Activated CD4-positive, alpha-beta T cell treated with anti-CD3 and anti-CD28 coated beads for 36 hours (primary cell): ENCODE measurements at regions not wholly inside any gene's neighbourhood (a gene's known extent, or its start where the extent isn't known, plus 50 kb on each side); places are given as distances from the start of the nearest gene placed in this dataset.

Experiments used
- ATAC-seq: fragments of 200-7000 bp; cut with Tn5 transposase; one replicate; pipeline ENCODE4 v1.10.0; 2021; ENCODE audit warnings: mild to moderate bottlenecking, moderate library complexity
- CTCF ChIA-PET: fragments of 350-600 bp; sonication (Branson Sonifier 250); formaldehyde crosslinking; loops from one replicate; lab custom pipeline; 2021; ENCODE audit warnings: antibody characterized with exemption; lab: Charles Lee
- POLR2A ChIA-PET: fragments of 350-600 bp; sonication (Branson Sonifier 250); formaldehyde crosslinking; loops from one replicate; lab custom pipeline; 2021; ENCODE audit warnings: antibody characterized with exemption, inconsistent platforms; lab: Charles Lee
- DNase-seq: peaks from one replicate; pipeline ENCODE4 v3.0.0-alpha.2; 2020
- H3K27ac Mint-ChIP-seq: one replicate; pipeline ENCODE4 v1.8.0; 2021; ENCODE audit warnings: mixed read lengths
- H3K27me3 Mint-ChIP-seq: one replicate; pipeline ENCODE4 v1.8.0; 2021; ENCODE audit warnings: mixed read lengths
- H3K36me3 Mint-ChIP-seq: one replicate; pipeline ENCODE4 v1.8.0; 2021; ENCODE audit warnings: low read depth, mixed read lengths
- H3K4me1 Mint-ChIP-seq: one replicate; pipeline ENCODE4 v1.8.0; 2021; ENCODE audit warnings: mixed read lengths
- H3K4me3 Mint-ChIP-seq: one replicate; pipeline ENCODE4 v1.8.0; 2021; ENCODE audit warnings: mild to moderate bottlenecking, moderate library complexity, mixed read lengths
- H3K9me3 Mint-ChIP-seq: one replicate; pipeline ENCODE4 v1.8.0; 2021; ENCODE audit warnings: low read depth, mixed read lengths
- intact Hi-C, 2 experiments: fragments of 100-400 bp; cut with DNase I in 1 of 2; cut with micrococcal nuclease in 1 of 2; formaldehyde crosslinking; loops; one replicate each; pipeline versions ENCODE4 v1.14.2 to v1.15.1; 2022 to 2024; cut with DNase I, micrococcal nuclease

- ChIA-PET POLR2A (no interaction called here), CTCF (interaction anchor here (0.7 kb wide), 2 partner anchors 10 to 1750 kb away, joined by 3 to 4 read pairs; no protein-coding TSS in a partner anchor)
- ATAC-seq (no peak), DNase-seq (no peak)
- Mint-ChIP-seq H3K4me3 (no peak overlapping the region), H3K4me1 (no peaks in the 10 kb centered on the region), H3K27ac (no peak overlapping the region), H3K27me3 (peaks cover 23% of the 10 kb centered on the region), H3K36me3 (no peaks in the 10 kb centered on the region), H3K9me3 (no peaks in the 10 kb centered on the region)
- intact Hi-C loops = no loop called here
These were observed 267.4 kb downstream of the ABHD5 start for GRCh38 chr3:43958005-43958770.

- H3K4me1 Mint-ChIP-seq = no peaks in the 10 kb centered on the region
- CTCF ChIA-PET = no interaction called here
- POLR2A ChIA-PET = no interaction called here
- H3K27me3 Mint-ChIP-seq = peaks cover 23% of the 10 kb centered on the region
- no peaks in the 10 kb centered on the region for H3K9me3 Mint-ChIP-seq
- ATAC-seq (no peak), DNase-seq (no peak)
- no peaks in the 10 kb centered on the region for H3K36me3 Mint-ChIP-seq
- no peak overlapping the region for H3K4me3 Mint-ChIP-seq
- H3K27ac Mint-ChIP-seq = no peak overlapping the region
- intact Hi-C loops = no loop called here
These were observed 268.2 kb downstream of the ABHD5 start for GRCh38 chr3:43958973-43959372.

DNA sequence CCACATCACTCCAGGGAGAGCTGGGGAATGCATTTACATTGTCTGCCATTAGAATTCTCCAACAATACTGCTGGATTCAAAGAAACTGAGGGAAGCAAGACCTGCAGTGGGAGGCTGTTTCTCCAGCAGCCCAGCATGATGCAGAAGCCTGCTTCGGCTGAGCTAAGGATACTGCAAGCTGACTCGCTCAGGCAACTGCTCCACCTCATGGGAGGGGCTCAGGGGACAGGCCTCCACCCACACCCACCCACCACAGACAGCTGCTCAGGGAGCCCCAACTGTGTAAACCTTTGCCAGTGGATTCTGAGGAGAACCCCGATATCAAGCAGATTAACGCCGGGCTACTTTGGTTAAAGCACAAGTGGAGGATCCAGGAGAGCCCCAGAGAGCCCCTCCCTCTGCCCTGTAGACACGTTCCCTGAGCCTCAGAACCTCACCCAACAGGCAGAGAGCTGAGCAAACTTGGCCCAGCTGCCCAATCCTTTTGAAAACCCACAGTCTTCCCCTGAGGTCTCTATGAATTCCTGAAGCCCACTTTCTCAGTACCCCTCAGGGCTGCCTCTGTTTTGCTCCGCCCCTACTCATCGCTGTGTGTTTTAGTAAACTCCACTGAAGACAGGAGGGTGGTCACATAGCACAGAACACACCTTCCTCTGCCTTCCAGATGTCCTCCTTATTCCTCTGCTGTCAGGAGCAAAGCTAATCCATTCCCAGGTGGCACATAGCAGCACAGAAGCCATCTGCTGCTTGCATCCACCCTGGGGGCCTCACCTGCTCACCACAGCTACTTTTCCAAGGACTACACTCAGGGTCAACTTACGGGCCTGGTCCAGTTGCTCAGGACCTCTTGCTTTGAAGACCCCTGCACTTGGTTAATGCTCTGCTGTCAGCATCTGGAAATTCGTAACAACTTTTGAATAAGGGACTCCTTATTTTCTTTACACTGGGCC, 269.0 kb downstream of the ABHD5 start:
- no peak overlapping the region for H3K4me3 Mint-ChIP-seq
- H3K27ac Mint-ChIP-seq = no peak overlapping the region

DNA sequence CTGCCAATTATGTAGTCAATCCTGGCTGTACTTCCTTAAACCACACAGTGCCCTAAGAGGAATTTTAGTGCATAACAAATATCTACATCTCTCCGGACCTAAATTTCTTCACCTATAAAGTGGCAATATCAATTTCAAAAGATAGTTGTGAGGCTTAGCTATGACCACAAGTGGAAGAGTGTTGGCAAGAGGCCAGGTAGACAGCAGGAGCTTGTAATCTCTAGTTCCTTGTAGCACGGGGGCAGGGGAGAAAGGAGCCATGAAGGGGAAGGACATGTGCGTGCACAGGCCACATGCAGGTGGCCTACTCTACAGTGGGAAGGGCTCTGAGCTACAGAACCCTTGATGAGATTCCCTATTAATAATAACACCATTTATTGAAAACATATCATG, 269.7 kb downstream of the ABHD5 start:
- ChIA-PET CTCF (no interaction called here), POLR2A (no interaction called here)
- Mint-ChIP-seq H3K9me3 (no peaks in the 10 kb centered on the region), H3K27ac (no peak overlapping the region), H3K4me1 (no peaks in the 10 kb centered on the region), H3K27me3 (peaks cover 16% of the 10 kb centered on the region), H3K36me3 (no peaks in the 10 kb centered on the region), H3K4me3 (no peak overlapping the region)
- intact Hi-C loops = no loop called here
- DNase-seq (no peak), ATAC-seq (no peak)

More for the DNA sequence above, 269.0 kb downstream of the ABHD5 start:
- H3K36me3 Mint-ChIP-seq = no peaks in the 10 kb centered on the region
- CTCF ChIA-PET = interaction anchor here (0.6 kb wide), 1 partner anchor 98 kb away, joined by 3 read pairs; no protein-coding TSS in a partner anchor
- intact Hi-C loops = no loop called here
- ATAC-seq = no peak
- DNase-seq = no peak
- peaks cover 22% of the 10 kb centered on the region for H3K27me3 Mint-ChIP-seq
- H3K4me1 Mint-ChIP-seq = no peaks in the 10 kb centered on the region
- POLR2A ChIA-PET = no interaction called here
- no peaks in the 10 kb centered on the region for H3K9me3 Mint-ChIP-seq

GRCh38 chr3:43962043-43962442, 271.3 kb downstream of the ABHD5 start:
- Mint-ChIP-seq H3K27me3 (peaks cover 8% of the 10 kb centered on the region), H3K36me3 (no peaks in the 10 kb centered on the region), H3K4me3 (no peak overlapping the region), H3K4me1 (no peaks in the 10 kb centered on the region), H3K27ac (no peak overlapping the region), H3K9me3 (no peaks in the 10 kb centered on the region)
- ChIA-PET POLR2A (no interaction called here), CTCF (no interaction called here)
- DNase-seq (no peak), ATAC-seq (no peak)
- intact Hi-C loops = no loop called here

- H3K4me1 Mint-ChIP-seq = no peaks in the 10 kb centered on the region
- DNase-seq = no peak
- H3K27ac Mint-ChIP-seq = no peak overlapping the region
- H3K9me3 Mint-ChIP-seq = no peaks in the 10 kb centered on the region
- intact Hi-C loops = no loop called here
- no peak overlapping the region for H3K4me3 Mint-ChIP-seq
- ATAC-seq = no peak
- no peaks in the 10 kb centered on the region for H3K36me3 Mint-ChIP-seq
- H3K27me3 Mint-ChIP-seq = peaks cover 7% of the 10 kb centered on the region
- ChIA-PET CTCF (no interaction called here), POLR2A (no interaction called here)
These were observed 272.5 kb downstream of the ABHD5 start for GRCh38 chr3:43963208-43963607.

- peaks cover 4% of the 10 kb centered on the region for H3K27me3 Mint-ChIP-seq
- no peaks in the 10 kb centered on the region for H3K36me3 Mint-ChIP-seq
- CTCF ChIA-PET = no interaction called here
- no peak overlapping the region for H3K4me3 Mint-ChIP-seq
- POLR2A ChIA-PET = no interaction called here
- no peaks in the 10 kb centered on the region for H3K4me1 Mint-ChIP-seq
- intact Hi-C loops = no loop called here
- no peaks in the 10 kb centered on the region for H3K9me3 Mint-ChIP-seq
- no peak overlapping the region for H3K27ac Mint-ChIP-seq
- ATAC-seq (no peak), DNase-seq (no peak)
These were observed 273.9 kb downstream of the ABHD5 start for GRCh38 chr3:43964640-43965039.

DNA sequence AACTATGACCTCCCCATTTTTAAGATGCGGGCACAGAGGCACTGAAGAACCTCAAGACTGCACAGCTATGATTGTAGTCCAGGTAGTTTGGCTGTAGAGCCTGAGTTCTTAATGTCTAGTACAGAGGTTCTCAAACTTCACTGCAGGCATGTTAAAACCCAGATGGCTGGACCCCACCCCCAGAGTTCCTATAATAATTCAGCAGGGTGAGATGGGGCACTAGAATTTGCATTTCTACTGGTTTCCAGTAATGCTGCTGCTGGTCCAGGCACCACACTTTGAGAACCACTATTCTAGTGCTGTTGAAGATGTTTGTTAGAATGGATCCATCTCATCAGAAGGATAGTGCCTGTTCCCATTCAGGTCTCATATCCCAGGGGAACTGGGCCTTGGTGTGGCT, 274.9 kb downstream of the ABHD5 start:
- Mint-ChIP-seq H3K27ac (no peak overlapping the region), H3K9me3 (no peaks in the 10 kb centered on the region), H3K36me3 (no peaks in the 10 kb centered on the region), H3K4me3 (no peak overlapping the region), H3K27me3 (peaks cover 4% of the 10 kb centered on the region), H3K4me1 (no peaks in the 10 kb centered on the region)
- no peak for DNase-seq
- ATAC-seq = no peak
- POLR2A ChIA-PET = no interaction called here
- intact Hi-C loops = no loop called here
- CTCF ChIA-PET = no interaction called here

GRCh38 chr3:43966126-43966525, 275.4 kb downstream of the ABHD5 start:
- no peak overlapping the region for H3K27ac Mint-ChIP-seq
- intact Hi-C loops = no loop called here
- POLR2A ChIA-PET = no interaction called here
- DNase-seq = no peak
- ATAC-seq = no peak
- peaks cover 6% of the 10 kb centered on the region for H3K27me3 Mint-ChIP-seq
- no peaks in the 10 kb centered on the region for H3K4me1 Mint-ChIP-seq
- CTCF ChIA-PET = no interaction called here
- H3K36me3 Mint-ChIP-seq = no peaks in the 10 kb centered on the region
- H3K9me3 Mint-ChIP-seq = no peaks in the 10 kb centered on the region
- no peak overlapping the region for H3K4me3 Mint-ChIP-seq

GRCh38 chr3:43966530-43966929, 275.2 kb upstream of the TOPAZ1 start:
- intact Hi-C loops = no loop called here
- H3K4me1 Mint-ChIP-seq = no peaks in the 10 kb centered on the region
- CTCF ChIA-PET = no interaction called here
- no peak overlapping the region for H3K27ac Mint-ChIP-seq
- POLR2A ChIA-PET = no interaction called here
- no peaks in the 10 kb centered on the region for H3K9me3 Mint-ChIP-seq
- peaks cover 6% of the 10 kb centered on the region for H3K27me3 Mint-ChIP-seq
- no peak for ATAC-seq
- no peaks in the 10 kb centered on the region for H3K36me3 Mint-ChIP-seq
- DNase-seq = no peak
- H3K4me3 Mint-ChIP-seq = no peak overlapping the region

DNA sequence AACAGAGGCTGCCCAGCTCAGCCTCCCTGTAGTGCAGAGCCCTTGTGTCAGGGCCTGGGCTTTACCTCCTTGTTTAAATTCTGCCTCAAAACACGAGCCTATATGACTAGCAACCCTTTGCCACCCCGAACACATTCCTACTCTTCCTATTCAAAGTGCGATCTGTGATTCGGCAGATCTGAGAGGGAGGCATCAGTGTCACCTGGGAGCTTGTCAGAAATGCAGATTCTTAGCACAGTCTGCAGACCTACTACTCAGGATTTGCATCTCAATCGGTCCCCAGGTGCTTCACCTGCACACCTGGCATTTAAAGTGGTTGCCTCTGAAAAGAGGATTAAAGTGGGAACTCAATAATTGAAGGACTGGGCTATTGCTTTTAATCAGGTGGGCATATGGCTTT, 273.2 kb upstream of the TOPAZ1 start:
- Mint-ChIP-seq H3K27me3 (peaks cover 6% of the 10 kb centered on the region), H3K4me1 (no peaks in the 10 kb centered on the region), H3K36me3 (no peaks in the 10 kb centered on the region), H3K27ac (no peak overlapping the region), H3K4me3 (no peak overlapping the region), H3K9me3 (no peaks in the 10 kb centered on the region)
- intact Hi-C loops = no loop called here
- no peak for DNase-seq
- no peak for ATAC-seq
- POLR2A ChIA-PET = no interaction called here
- CTCF ChIA-PET = no interaction called here

- H3K9me3 Mint-ChIP-seq = no peaks in the 10 kb centered on the region
- ATAC-seq (no peak), DNase-seq (no peak)
- no peak overlapping the region for H3K27ac Mint-ChIP-seq
- CTCF ChIA-PET = no interaction called here
- no peak overlapping the region for H3K4me3 Mint-ChIP-seq
- POLR2A ChIA-PET = no interaction called here
- H3K36me3 Mint-ChIP-seq = no peaks in the 10 kb centered on the region
- H3K27me3 Mint-ChIP-seq = peaks cover 8% of the 10 kb centered on the region
- no peaks in the 10 kb centered on the region for H3K4me1 Mint-ChIP-seq
- intact Hi-C loops = no loop called here
These were observed 271.7 kb upstream of the TOPAZ1 start for GRCh38 chr3:43969944-43970343.
